Stimulated activated naive CD8-positive, alpha-beta T cell treated with anti-CD3 and anti-CD28 coated beads, Interleukin-15, amount 100 ng/mL, for 72 hours (primary cell): ENCODE measurements at regions not wholly inside any gene's neighbourhood (a gene's known extent, or its start where the extent isn't known, plus 50 kb on each side); places are given as distances from the start of the nearest gene placed in this dataset.
"Not testable (repeated sequence)": the region's sequence is repeated elsewhere in the genome, so short reads cannot be mapped to it uniquely, and the experiment has no call there.

Experiments used
- ATAC-seq: fragments of 150-1000 bp; cut with Tn5 transposase; 2 replicates; pipeline ENCODE4 v1.10.0; 2021; ENCODE audit warnings: mild to moderate bottlenecking, moderate library complexity
- DNase-seq, 2 donors: peaks; one replicate each; pipeline ENCODE4 v3.0.0; 2021 to 2022
- H3K27ac Mint-ChIP-seq, 2 donors: one replicate each; pipeline ENCODE4 v1.8.0; 2022; ENCODE audit warnings: mild to moderate bottlenecking in 2 of 2, mixed read lengths in 2 of 2, moderate library complexity in 2 of 2
- H3K27me3 Mint-ChIP-seq: one replicate; pipeline ENCODE4 v1.8.0; 2022; ENCODE audit warnings: mixed read lengths
- H3K4me1 Mint-ChIP-seq: one replicate; pipeline ENCODE4 v1.8.0; 2022; ENCODE audit warnings: mild to moderate bottlenecking, mixed read lengths
- H3K4me3 Mint-ChIP-seq, 2 donors: one replicate each; pipeline ENCODE4 v1.8.0; 2022; ENCODE audit warnings: mild to moderate bottlenecking in 2 of 2, mixed read lengths in 2 of 2, moderate library complexity in 1 of 2
- H3K9me3 Mint-ChIP-seq, 2 donors: one replicate each; pipeline ENCODE4 v1.8.0; 2022; ENCODE audit warnings: mixed read lengths in 2 of 2

GRCh38 chr17:26881195-26881594 lies 412.7 kb upstream of the WSB1 start:
- H3K4me1 Mint-ChIP-seq, H3K9me3 Mint-ChIP-seq, ATAC-seq, H3K27me3 Mint-ChIP-seq, DNase-seq, H3K4me3 Mint-ChIP-seq, H3K27ac Mint-ChIP-seq: not testable (repeated sequence)

GRCh38 chr17:26882097-26882761 lies 411.7 kb upstream of the WSB1 start:
- not testable (repeated sequence) for H3K4me1 Mint-ChIP-seq, H3K27me3 Mint-ChIP-seq, DNase-seq, H3K27ac Mint-ChIP-seq, H3K4me3 Mint-ChIP-seq, H3K9me3 Mint-ChIP-seq
- peak; percentile 64 for ATAC-seq

- not testable (repeated sequence) for H3K4me1 Mint-ChIP-seq, H3K9me3 Mint-ChIP-seq, H3K4me3 Mint-ChIP-seq, H3K27ac Mint-ChIP-seq, DNase-seq, H3K27me3 Mint-ChIP-seq
- peak; percentile 64 for ATAC-seq
Observed at GRCh38 chr17:26883878-26884740, 409.8 kb upstream of the WSB1 start.

- not testable (repeated sequence) for H3K4me3 Mint-ChIP-seq, H3K27ac Mint-ChIP-seq, H3K27me3 Mint-ChIP-seq, DNase-seq, H3K9me3 Mint-ChIP-seq, H3K4me1 Mint-ChIP-seq
- ATAC-seq, result peak; percentile 24
Observed at GRCh38 chr17:26884741-26885059, 409.2 kb upstream of the WSB1 start.

GRCh38 chr17:26885244-26885970 lies 408.5 kb upstream of the WSB1 start:
- DNase-seq (peak; percentile 54 to 79), ATAC-seq (peak; percentile 49)
- not testable (repeated sequence) for H3K27ac Mint-ChIP-seq, H3K4me1 Mint-ChIP-seq, H3K4me3 Mint-ChIP-seq, H3K27me3 Mint-ChIP-seq, H3K9me3 Mint-ChIP-seq
